Endothelial cell of hepatic sinusoid (primary cell): ENCODE measurements at regions not wholly inside any gene's neighbourhood (a gene's known extent, or its start where the extent isn't known, plus 50 kb on each side); places are given as distances from the start of the nearest gene placed in this dataset.

ENCODE experiments used
- in situ Hi-C: cut with HindIII; loops from 2 replicates; pipeline ENCODE4 v1.10.0; 2017; ENCODE audit warnings: low sequenced_read_pairs

- in situ Hi-C loops, result no loop called here
These were observed 314.9 kb downstream of the TLE3 start for GRCh38 chr15:69782809-69783208.

GRCh38 chr15:69783211-69783610 is 314.5 kb downstream of the TLE3 start:
- in situ Hi-C loops, result no loop called here

- in situ Hi-C loops, result no loop called here
These were observed 312.7 kb downstream of the TLE3 start for GRCh38 chr15:69784798-69785566.

GRCh38 chr15:69786136-69786701 is 311.5 kb downstream of the TLE3 start:
- in situ Hi-C loops, result no loop called here

- in situ Hi-C loops, result no loop called here
These were observed 309.9 kb downstream of the TLE3 start for GRCh38 chr15:69787791-69788190.

GRCh38 chr15:69789648-69790393 is 307.9 kb downstream of the TLE3 start:
- in situ Hi-C loops, result no loop called here

GRCh38 chr15:69790632-69791031 is 307.1 kb downstream of the TLE3 start:
- in situ Hi-C loops, result no loop called here

- in situ Hi-C loops, result no loop called here
These were observed 304.9 kb downstream of the TLE3 start for GRCh38 chr15:69792823-69793222.

- in situ Hi-C loops, result no loop called here
These were observed 304.3 kb downstream of the TLE3 start for GRCh38 chr15:69793431-69793780.

GRCh38 chr15:69793781-69794451 is 303.8 kb downstream of the TLE3 start:
- in situ Hi-C loops, result no loop called here

GRCh38 chr15:69794645-69795469 is 302.9 kb downstream of the TLE3 start:
- in situ Hi-C loops, result no loop called here

GRCh38 chr15:69795601-69796000 is 302.1 kb downstream of the TLE3 start:
- in situ Hi-C loops, result no loop called here

GRCh38 chr15:69797051-69797595 is 300.6 kb downstream of the TLE3 start:
- in situ Hi-C loops, result no loop called here

- in situ Hi-C loops, result no loop called here
These were observed 300.1 kb downstream of the TLE3 start for GRCh38 chr15:69797615-69798014.

- in situ Hi-C loops, result no loop called here
These were observed 299.1 kb downstream of the TLE3 start for GRCh38 chr15:69798481-69799250.

- in situ Hi-C loops, result no loop called here
These were observed 296.6 kb downstream of the TLE3 start for GRCh38 chr15:69801144-69801543.

GRCh38 chr15:69802432-69802831 is 295.3 kb downstream of the TLE3 start:
- in situ Hi-C loops, result no loop called here

- in situ Hi-C loops, result no loop called here
These were observed 292.9 kb downstream of the TLE3 start for GRCh38 chr15:69804786-69805185.

GRCh38 chr15:69805248-69805953 is 292.3 kb downstream of the TLE3 start:
- in situ Hi-C loops, result no loop called here
